ENCODE measurements at regions not wholly inside any gene's neighbourhood (a gene's known extent, or its start where the extent isn't known, plus 50 kb on each side); places are given as distances from the start of the nearest gene placed in this dataset.

DNA sequence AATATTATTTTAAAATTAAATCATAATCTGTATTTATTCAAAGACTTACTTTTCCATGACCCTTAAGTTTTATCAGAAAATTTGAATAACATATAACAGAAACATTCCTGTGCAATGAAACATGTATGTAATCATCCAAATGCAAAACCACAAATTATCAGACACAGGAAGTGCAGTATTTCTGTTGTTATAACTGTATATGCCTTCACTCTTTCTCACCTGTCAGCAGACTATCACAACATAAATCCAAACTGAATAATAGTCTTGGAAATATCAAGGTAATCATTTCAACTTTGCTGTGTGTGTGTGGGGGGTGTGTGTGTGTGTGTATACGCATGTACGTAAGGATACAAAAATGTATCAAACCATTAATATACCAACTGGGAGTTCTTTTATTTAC is 285.9 kb downstream of the SLC7A11 start:
- Histone ChIP-seq H2AFZ (no peak overlapping the region), H3K4me3 (no peak overlapping the region), H3K79me2 (replicated peaks; ENCODE audit: insufficient read depth) (no peaks in the 10 kb centered on the region), H3K9me2 (ENCODE audit: insufficient read depth) (no peaks in the 10 kb centered on the region), H3K4me2 (no peak overlapping the region), H3K4me1 (ENCODE audit: insufficient read depth) (no peaks in the 10 kb centered on the region), H3K27ac (ENCODE audit: low read depth) (no peak overlapping the region), H4K20me1 (replicated peaks; ENCODE audit: insufficient read depth) (no peaks in the 10 kb centered on the region), H3K27me3 (ENCODE audit: insufficient read depth) (no peaks in the 10 kb centered on the region), H3F3A (replicated peaks; ENCODE audit: low read depth) (no peaks in the 10 kb centered on the region), H3K36me3 (ENCODE audit: insufficient read depth) (no peaks in the 10 kb centered on the region)
- no peak for DNase-seq (ENCODE audit: low spot score)
- Mint-ChIP-seq H3K27ac (no peak overlapping the region), H3K27me3 (ENCODE audit: insufficient read depth, low read depth, poor library complexity) (no peaks in the 10 kb centered on the region), H3K9me3 (no peaks in the 10 kb centered on the region), H3K36me3 (ENCODE audit: low read depth) (no peaks in the 10 kb centered on the region), H3K4me3 (no peak overlapping the region), H3K4me1 (no peaks in the 10 kb centered on the region)
- no peak for ATAC-seq
- TF ChIP-seq ZNF462 (CRISPR knock-in tag; IDR thresholded peaks at IDR 0.05) (no peak), ZNF114 (CRISPR knock-in tag; IDR thresholded peaks at IDR 0.05) (no peak), JUNB (IDR thresholded peaks at IDR 0.05; ENCODE audit: unreplicated experiment) (no peak), POLR2AphosphoS5 (IDR thresholded peaks at IDR 0.05; ENCODE audit: low read depth) (no peak), STAT1 (IDR thresholded peaks at IDR 0.05; ENCODE audit: unreplicated experiment) (no peak), CTCF (conservative IDR thresholded peaks at IDR 0.05; ENCODE audit: low read depth in 2 of 2) (no peak), EZH2 (IDR thresholded peaks at IDR 0.05; ENCODE audit: low read depth, unreplicated experiment) (no peak), EZH2phosphoT487 (IDR thresholded peaks at IDR 0.05; ENCODE audit: unreplicated experiment) (no peak), CREB1 (CRISPR knock-in tag; IDR thresholded peaks at IDR 0.05; ENCODE audit: low read depth) (no peak), NANOG (IDR thresholded peaks at IDR 0.05; ENCODE audit: borderline replicate concordance) (no peak)
- TF ChIP-seq, protein P1, sequence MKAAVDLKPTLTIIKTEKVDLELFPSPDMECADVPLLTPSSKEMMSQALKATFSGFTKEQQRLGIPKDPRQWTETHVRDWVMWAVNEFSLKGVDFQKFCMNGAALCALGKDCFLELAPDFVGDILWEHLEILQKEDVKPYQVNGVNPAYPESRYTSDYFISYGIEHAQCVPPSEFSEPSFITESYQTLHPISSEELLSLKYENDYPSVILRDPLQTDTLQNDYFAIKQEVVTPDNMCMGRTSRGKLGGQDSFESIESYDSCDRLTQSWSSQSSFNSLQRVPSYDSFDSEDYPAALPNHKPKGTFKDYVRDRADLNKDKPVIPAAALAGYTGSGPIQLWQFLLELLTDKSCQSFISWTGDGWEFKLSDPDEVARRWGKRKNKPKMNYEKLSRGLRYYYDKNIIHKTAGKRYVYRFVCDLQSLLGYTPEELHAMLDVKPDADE (IDR thresholded peaks at IDR 0.05), result no peak
- TF ChIP-seq, protein P2, sequence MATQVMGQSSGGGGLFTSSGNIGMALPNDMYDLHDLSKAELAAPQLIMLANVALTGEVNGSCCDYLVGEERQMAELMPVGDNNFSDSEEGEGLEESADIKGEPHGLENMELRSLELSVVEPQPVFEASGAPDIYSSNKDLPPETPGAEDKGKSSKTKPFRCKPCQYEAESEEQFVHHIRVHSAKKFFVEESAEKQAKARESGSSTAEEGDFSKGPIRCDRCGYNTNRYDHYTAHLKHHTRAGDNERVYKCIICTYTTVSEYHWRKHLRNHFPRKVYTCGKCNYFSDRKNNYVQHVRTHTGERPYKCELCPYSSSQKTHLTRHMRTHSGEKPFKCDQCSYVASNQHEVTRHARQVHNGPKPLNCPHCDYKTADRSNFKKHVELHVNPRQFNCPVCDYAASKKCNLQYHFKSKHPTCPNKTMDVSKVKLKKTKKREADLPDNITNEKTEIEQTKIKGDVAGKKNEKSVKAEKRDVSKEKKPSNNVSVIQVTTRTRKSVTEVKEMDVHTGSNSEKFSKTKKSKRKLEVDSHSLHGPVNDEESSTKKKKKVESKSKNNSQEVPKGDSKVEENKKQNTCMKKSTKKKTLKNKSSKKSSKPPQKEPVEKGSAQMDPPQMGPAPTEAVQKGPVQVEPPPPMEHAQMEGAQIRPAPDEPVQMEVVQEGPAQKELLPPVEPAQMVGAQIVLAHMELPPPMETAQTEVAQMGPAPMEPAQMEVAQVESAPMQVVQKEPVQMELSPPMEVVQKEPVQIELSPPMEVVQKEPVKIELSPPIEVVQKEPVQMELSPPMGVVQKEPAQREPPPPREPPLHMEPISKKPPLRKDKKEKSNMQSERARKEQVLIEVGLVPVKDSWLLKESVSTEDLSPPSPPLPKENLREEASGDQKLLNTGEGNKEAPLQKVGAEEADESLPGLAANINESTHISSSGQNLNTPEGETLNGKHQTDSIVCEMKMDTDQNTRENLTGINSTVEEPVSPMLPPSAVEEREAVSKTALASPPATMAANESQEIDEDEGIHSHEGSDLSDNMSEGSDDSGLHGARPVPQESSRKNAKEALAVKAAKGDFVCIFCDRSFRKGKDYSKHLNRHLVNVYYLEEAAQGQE (IDR thresholded peaks at IDR 0.05; ENCODE audit: unreplicated experiment), result no peak
